ENCODE measurements at regions not wholly inside any gene's neighbourhood (a gene's known extent, or its start where the extent isn't known, plus 50 kb on each side); places are given as distances from the start of the nearest gene placed in this dataset.

- Mint-ChIP-seq H3K9me3 (peaks cover 3% of the 10 kb centered on the region), H3K36me3 (ENCODE audit: low read depth) (no peaks in the 10 kb centered on the region), H3K4me3 (no peak overlapping the region), H3K27me3 (peaks cover 9% of the 10 kb centered on the region), H3K4me1 (no peaks in the 10 kb centered on the region), H3K27ac (no peak overlapping the region)
- ATAC-seq (replicated peaks), result no peak
Measured at GRCh38 chr9:78573669-78574068, 276.7 kb downstream of the PSAT1 start.

- no peaks in the 10 kb centered on the region for H3K4me1 Mint-ChIP-seq
- H3K27me3 Mint-ChIP-seq, result peaks cover 12% of the 10 kb centered on the region
- H3K4me3 Mint-ChIP-seq, result no peak overlapping the region
- no peak overlapping the region for H3K27ac Mint-ChIP-seq
- H3K36me3 Mint-ChIP-seq (ENCODE audit: low read depth), result no peaks in the 10 kb centered on the region
- H3K9me3 Mint-ChIP-seq, result peaks cover 3% of the 10 kb centered on the region
- no peak for ATAC-seq (replicated peaks)
Measured at GRCh38 chr9:78574354-78575045, 277.6 kb downstream of the PSAT1 start.

GRCh38 chr9:78575081-78575480, 278.2 kb downstream of the PSAT1 start:
- Mint-ChIP-seq H3K4me3 (no peak overlapping the region), H3K9me3 (no peaks in the 10 kb centered on the region), H3K27ac (no peak overlapping the region), H3K4me1 (no peaks in the 10 kb centered on the region), H3K36me3 (ENCODE audit: low read depth) (no peaks in the 10 kb centered on the region), H3K27me3 (peaks cover 8% of the 10 kb centered on the region)
- ATAC-seq (replicated peaks), result no peak

- H3K4me1 Mint-ChIP-seq, result no peaks in the 10 kb centered on the region
- no peak overlapping the region for H3K4me3 Mint-ChIP-seq
- ATAC-seq (replicated peaks), result no peak
- peaks cover 12% of the 10 kb centered on the region for H3K27me3 Mint-ChIP-seq
- no peaks in the 10 kb centered on the region for H3K36me3 Mint-ChIP-seq (ENCODE audit: low read depth)
- no peaks in the 10 kb centered on the region for H3K9me3 Mint-ChIP-seq
- no peak overlapping the region for H3K27ac Mint-ChIP-seq
Measured at GRCh38 chr9:78575771-78576170, 278.8 kb downstream of the PSAT1 start.

GRCh38 chr9:78577156-78577906, 280.4 kb downstream of the PSAT1 start:
- no peak for ATAC-seq (replicated peaks)
- H3K9me3 Mint-ChIP-seq, result no peaks in the 10 kb centered on the region
- H3K4me1 Mint-ChIP-seq, result no peaks in the 10 kb centered on the region
- no peaks in the 10 kb centered on the region for H3K36me3 Mint-ChIP-seq (ENCODE audit: low read depth)
- no peak overlapping the region for H3K4me3 Mint-ChIP-seq
- no peak overlapping the region for H3K27ac Mint-ChIP-seq
- H3K27me3 Mint-ChIP-seq, result peaks cover 13% of the 10 kb centered on the region

- Mint-ChIP-seq H3K4me3 (no peak overlapping the region), H3K27me3 (peaks cover 12% of the 10 kb centered on the region), H3K4me1 (no peaks in the 10 kb centered on the region), H3K27ac (no peak overlapping the region), H3K9me3 (no peaks in the 10 kb centered on the region), H3K36me3 (ENCODE audit: low read depth) (no peaks in the 10 kb centered on the region)
- ATAC-seq (replicated peaks), result no peak
Measured at GRCh38 chr9:78578072-78578471, 281.1 kb downstream of the PSAT1 start.

GRCh38 chr9:78582821-78583220, 285.9 kb downstream of the PSAT1 start:
- Mint-ChIP-seq H3K4me1 (no peaks in the 10 kb centered on the region), H3K27ac (no peak overlapping the region), H3K27me3 (peaks cover 12% of the 10 kb centered on the region), H3K36me3 (ENCODE audit: low read depth) (no peaks in the 10 kb centered on the region), H3K9me3 (no peaks in the 10 kb centered on the region), H3K4me3 (no peak overlapping the region)
- no peak for ATAC-seq (replicated peaks)

GRCh38 chr9:78584589-78584988, 287.7 kb downstream of the PSAT1 start:
- Mint-ChIP-seq H3K4me1 (no peaks in the 10 kb centered on the region), H3K4me3 (no peak overlapping the region), H3K9me3 (no peaks in the 10 kb centered on the region), H3K27me3 (peaks cover 10% of the 10 kb centered on the region), H3K36me3 (ENCODE audit: low read depth) (no peaks in the 10 kb centered on the region), H3K27ac (no peak overlapping the region)
- no peak for ATAC-seq (replicated peaks)

GRCh38 chr9:78585909-78586308, 289.0 kb downstream of the PSAT1 start:
- Mint-ChIP-seq H3K27me3 (peaks cover 5% of the 10 kb centered on the region), H3K4me1 (no peaks in the 10 kb centered on the region), H3K9me3 (no peaks in the 10 kb centered on the region), H3K4me3 (no peak overlapping the region), H3K27ac (no peak overlapping the region), H3K36me3 (ENCODE audit: low read depth) (no peaks in the 10 kb centered on the region)
- ATAC-seq (replicated peaks), result no peak

GRCh38 chr9:78590068-78590467, 293.1 kb downstream of the PSAT1 start:
- Mint-ChIP-seq H3K4me3 (no peak overlapping the region), H3K27ac (no peak overlapping the region), H3K4me1 (no peaks in the 10 kb centered on the region), H3K9me3 (no peaks in the 10 kb centered on the region), H3K36me3 (ENCODE audit: low read depth) (no peaks in the 10 kb centered on the region), H3K27me3 (no peaks in the 10 kb centered on the region)
- no peak for ATAC-seq (replicated peaks)

GRCh38 chr9:78592811-78593210, 295.9 kb downstream of the PSAT1 start:
- no peak for ATAC-seq (replicated peaks)
- peaks cover 4% of the 10 kb centered on the region for H3K9me3 Mint-ChIP-seq
- H3K27me3 Mint-ChIP-seq, result peaks cover 12% of the 10 kb centered on the region
- H3K4me3 Mint-ChIP-seq, result no peak overlapping the region
- no peaks in the 10 kb centered on the region for H3K36me3 Mint-ChIP-seq (ENCODE audit: low read depth)
- H3K4me1 Mint-ChIP-seq, result no peaks in the 10 kb centered on the region
- H3K27ac Mint-ChIP-seq, result no peak overlapping the region

GRCh38 chr9:78595200-78595945, 298.4 kb downstream of the PSAT1 start:
- Mint-ChIP-seq H3K27ac (no peak overlapping the region), H3K27me3 (peaks cover 15% of the 10 kb centered on the region)
- ATAC-seq (replicated peaks), result no peak

GRCh38 chr9:78596346-78596745, 299.4 kb downstream of the PSAT1 start:
- ATAC-seq (replicated peaks), result no peak
- H3K36me3 Mint-ChIP-seq (ENCODE audit: low read depth), result no peaks in the 10 kb centered on the region
- no peaks in the 10 kb centered on the region for H3K4me1 Mint-ChIP-seq
- peaks cover 15% of the 10 kb centered on the region for H3K27me3 Mint-ChIP-seq
- no peak overlapping the region for H3K4me3 Mint-ChIP-seq
- H3K27ac Mint-ChIP-seq, result no peak overlapping the region
- peaks cover 4% of the 10 kb centered on the region for H3K9me3 Mint-ChIP-seq

More at GRCh38 chr9:78595200-78595945, 298.4 kb downstream of the PSAT1 start:
- no peak overlapping the region for H3K4me3 Mint-ChIP-seq
- no peaks in the 10 kb centered on the region for H3K4me1 Mint-ChIP-seq
- no peaks in the 10 kb centered on the region for H3K36me3 Mint-ChIP-seq (ENCODE audit: low read depth)
- peaks cover 4% of the 10 kb centered on the region for H3K9me3 Mint-ChIP-seq

GRCh38 chr9:78598120-78598519, 301.2 kb downstream of the PSAT1 start:
- H3K27me3 Mint-ChIP-seq, result peaks cover 15% of the 10 kb centered on the region
- no peak overlapping the region for H3K27ac Mint-ChIP-seq
- no peak for ATAC-seq (replicated peaks)
- H3K4me1 Mint-ChIP-seq, result no peaks in the 10 kb centered on the region
- H3K9me3 Mint-ChIP-seq, result peaks cover 4% of the 10 kb centered on the region
- H3K36me3 Mint-ChIP-seq (ENCODE audit: low read depth), result no peaks in the 10 kb centered on the region
- H3K4me3 Mint-ChIP-seq, result no peak overlapping the region

- Mint-ChIP-seq H3K4me1 (no peaks in the 10 kb centered on the region), H3K4me3 (no peak overlapping the region), H3K36me3 (ENCODE audit: low read depth) (no peaks in the 10 kb centered on the region), H3K9me3 (peaks cover 4% of the 10 kb centered on the region), H3K27me3 (peaks cover 20% of the 10 kb centered on the region), H3K27ac (no peak overlapping the region)
- ATAC-seq (replicated peaks), result no peak
Measured at GRCh38 chr9:78599926-78600325, 303.0 kb downstream of the PSAT1 start.
